ENCODE measurements at regions not wholly inside any gene's neighbourhood (a gene's known extent, or its start where the extent isn't known, plus 50 kb on each side); places are given as distances from the start of the nearest gene placed in this dataset.

GRCh38 chr5:74107899-74108298, 481.9 kb downstream of the ARHGEF28 start:
- no peak for DNase-seq

- no peak for DNase-seq
These were observed 479.3 kb downstream of the ARHGEF28 start for GRCh38 chr5:74105126-74105780.

- no peak for DNase-seq
These were observed 477.4 kb downstream of the ARHGEF28 start for GRCh38 chr5:74103131-74104023.

GRCh38 chr5:74100268-74100665, 474.3 kb downstream of the ARHGEF28 start:
- no peak for DNase-seq

GRCh38 chr5:74099538-74100267, 473.7 kb downstream of the ARHGEF28 start:
- no peak for DNase-seq

GRCh38 chr5:74098941-74099340, 472.9 kb downstream of the ARHGEF28 start:
- no peak for DNase-seq

GRCh38 chr5:74098456-74098855, 472.5 kb downstream of the ARHGEF28 start:
- no peak for DNase-seq

- DNase-seq, result no peak
These were observed 470.3 kb downstream of the ARHGEF28 start for GRCh38 chr5:74096325-74096724.

GRCh38 chr5:74095871-74096270, 469.9 kb downstream of the ARHGEF28 start:
- DNase-seq, result no peak

- no peak for DNase-seq
These were observed 468.7 kb downstream of the ARHGEF28 start for GRCh38 chr5:74094782-74095108.

GRCh38 chr5:74094096-74094781, 468.2 kb downstream of the ARHGEF28 start:
- DNase-seq, result no peak

GRCh38 chr5:74093561-74093960, 467.6 kb downstream of the ARHGEF28 start:
- DNase-seq, result no peak

- DNase-seq, result no peak
These were observed 466.8 kb downstream of the ARHGEF28 start for GRCh38 chr5:74092766-74093165.

GRCh38 chr5:74085782-74086181, 459.8 kb downstream of the ARHGEF28 start:
- DNase-seq, result no peak

GRCh38 chr5:74085186-74085585, 459.2 kb downstream of the ARHGEF28 start:
- DNase-seq, result no peak

- DNase-seq, result no peak
These were observed 457.2 kb downstream of the ARHGEF28 start for GRCh38 chr5:74083096-74083791.

GRCh38 chr5:74082512-74083055, 456.6 kb downstream of the ARHGEF28 start:
- DNase-seq, result no peak

GRCh38 chr5:74081126-74081525, 455.1 kb downstream of the ARHGEF28 start:
- DNase-seq, result no peak

GRCh38 chr5:74079971-74080556, 454.1 kb downstream of the ARHGEF28 start:
- no peak for DNase-seq

- no peak for DNase-seq
These were observed 449.8 kb downstream of the ARHGEF28 start for GRCh38 chr5:74075501-74076484.
